Uterus (tissue), 3 donors: ENCODE measurements at regions not wholly inside any gene's neighbourhood (a gene's known extent, or its start where the extent isn't known, plus 50 kb on each side); places are given as distances from the start of the nearest gene placed in this dataset.

Experiments used
- DNase-seq, 2 donors: peaks; one replicate each; pipeline ENCODE4 v3.0.0-alpha.2; 2019 to 2020
- H3K27ac ChIP-seq, 2 donors: fragments of 200-600 bp; sonication (generic); 1 replicate in 1 of 2; 2 replicates in 1 of 2; pipeline ENCODE4 v1.5.1; 2016 to 2018
- H3K27me3 ChIP-seq, 2 donors: fragments of 200-600 bp; sonication (generic); one replicate each; pipeline ENCODE4 v1.5.1; 2018 to 2019; ENCODE audit warnings: control low read depth in 1 of 2
- H3K36me3 ChIP-seq, 2 donors: fragments of 200-600 bp; sonication (generic); one replicate each; pipeline ENCODE4 v1.5.1; 2019; ENCODE audit warnings: control low read depth in 1 of 2
- H3K4me1 ChIP-seq, 2 donors: fragments of 200-600 bp; sonication (generic); one replicate each; pipeline ENCODE4 v1.5.1; 2018 to 2019; ENCODE audit warnings: control low read depth in 1 of 2
- H3K4me3 ChIP-seq, 2 donors: fragments of 200-600 bp; sonication (generic); 1 replicate in 1 of 2; 2 replicates in 1 of 2; pipeline ENCODE4 v1.5.1; 2018 to 2019; ENCODE audit warnings: mild to moderate bottlenecking in 1 of 2
- H3K9me3 ChIP-seq, 2 donors: fragments of 200-600 bp; sonication (generic); one replicate each; pipeline ENCODE4 v1.5.1; 2019; ENCODE audit warnings: control low read depth in 1 of 2
- POLR2A ChIP-seq, 2 donors: fragments of 450-650 bp; IDR thresholded peaks; one replicate each; pipeline ENCODE4 v1.6.1; 2016; ENCODE audit warnings: antibody characterized with exemption in 2 of 2, mild to moderate bottlenecking in 1 of 2, moderate library complexity in 1 of 2
- intact Hi-C: fragments of 100-400 bp; cut with DNase I; formaldehyde crosslinking; loops from one replicate; pipeline ENCODE4 v1.15.1; 2023; ENCODE audit warnings: low total_unique reads
- TF ChIP-seq, protein P1 (sequence below), 4 experiments: fragments of 200-600 bp in 2 of 4; fragments of 450-650 bp in 2 of 4; sonication (generic) in 2 of 4; IDR thresholded peaks; one replicate each; pipeline ENCODE4 v1.5.1; 2016 to 2019; ENCODE audit warnings: antibody characterized with exemption in 4 of 4, mild to moderate bottlenecking in 2 of 4, moderate library complexity in 1 of 4
- donor health status: DM: yes; HTN: yes; CAD: no.

DNA sequence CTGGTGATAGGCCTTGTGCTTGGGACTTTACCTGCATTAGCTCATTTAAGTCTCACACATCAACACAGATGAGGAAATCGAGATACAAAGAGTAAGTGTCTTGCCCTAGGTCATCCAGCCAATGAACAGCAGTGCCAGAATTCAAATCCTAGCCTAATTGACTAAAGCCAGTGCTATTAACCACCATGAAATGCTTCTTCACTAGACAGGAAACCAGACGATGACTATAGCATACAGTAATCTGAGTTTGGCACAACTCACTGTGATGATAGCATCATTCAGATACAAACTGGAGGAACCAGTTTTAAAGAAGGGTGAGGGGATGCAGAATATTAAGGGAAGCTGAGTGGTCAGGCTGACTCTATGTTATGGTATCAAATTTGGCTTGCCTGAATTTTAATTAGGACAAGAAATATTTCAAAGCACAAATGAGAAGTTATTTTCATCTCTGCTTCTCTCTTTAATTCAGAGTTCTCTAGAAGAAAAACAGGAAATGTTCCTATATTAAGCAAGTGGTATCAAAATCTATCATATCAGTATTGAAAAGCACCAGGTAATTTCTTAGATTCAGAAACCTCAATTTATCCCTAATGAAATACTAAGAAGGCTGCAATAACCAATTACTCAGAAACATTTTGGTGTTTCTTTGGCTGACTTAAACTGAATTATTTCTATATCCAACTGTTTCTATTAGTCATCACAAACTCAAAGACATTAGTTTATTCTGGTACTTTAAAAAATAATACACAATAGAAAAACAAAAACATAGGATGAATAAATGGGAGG lies 147.0 kb upstream of the RASA1 start:
- intact Hi-C loops: no loop called here
- no peak overlapping the region for H3K27ac ChIP-seq
- TF ChIP-seq, protein P1, sequence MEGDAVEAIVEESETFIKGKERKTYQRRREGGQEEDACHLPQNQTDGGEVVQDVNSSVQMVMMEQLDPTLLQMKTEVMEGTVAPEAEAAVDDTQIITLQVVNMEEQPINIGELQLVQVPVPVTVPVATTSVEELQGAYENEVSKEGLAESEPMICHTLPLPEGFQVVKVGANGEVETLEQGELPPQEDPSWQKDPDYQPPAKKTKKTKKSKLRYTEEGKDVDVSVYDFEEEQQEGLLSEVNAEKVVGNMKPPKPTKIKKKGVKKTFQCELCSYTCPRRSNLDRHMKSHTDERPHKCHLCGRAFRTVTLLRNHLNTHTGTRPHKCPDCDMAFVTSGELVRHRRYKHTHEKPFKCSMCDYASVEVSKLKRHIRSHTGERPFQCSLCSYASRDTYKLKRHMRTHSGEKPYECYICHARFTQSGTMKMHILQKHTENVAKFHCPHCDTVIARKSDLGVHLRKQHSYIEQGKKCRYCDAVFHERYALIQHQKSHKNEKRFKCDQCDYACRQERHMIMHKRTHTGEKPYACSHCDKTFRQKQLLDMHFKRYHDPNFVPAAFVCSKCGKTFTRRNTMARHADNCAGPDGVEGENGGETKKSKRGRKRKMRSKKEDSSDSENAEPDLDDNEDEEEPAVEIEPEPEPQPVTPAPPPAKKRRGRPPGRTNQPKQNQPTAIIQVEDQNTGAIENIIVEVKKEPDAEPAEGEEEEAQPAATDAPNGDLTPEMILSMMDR (IDR thresholded peaks at IDR 0.05): no peak
- TF ChIP-seq POLR2A (IDR thresholded peaks at IDR 0.05): no peak
- DNase-seq: no peak
- H3K4me1 ChIP-seq: no peaks in the 10 kb centered on the region
- H3K27me3 ChIP-seq: no peaks in the 10 kb centered on the region
- no peaks in the 10 kb centered on the region for H3K9me3 ChIP-seq
- no peaks in the 10 kb centered on the region for H3K36me3 ChIP-seq
- no peak overlapping the region for H3K4me3 ChIP-seq

DNA sequence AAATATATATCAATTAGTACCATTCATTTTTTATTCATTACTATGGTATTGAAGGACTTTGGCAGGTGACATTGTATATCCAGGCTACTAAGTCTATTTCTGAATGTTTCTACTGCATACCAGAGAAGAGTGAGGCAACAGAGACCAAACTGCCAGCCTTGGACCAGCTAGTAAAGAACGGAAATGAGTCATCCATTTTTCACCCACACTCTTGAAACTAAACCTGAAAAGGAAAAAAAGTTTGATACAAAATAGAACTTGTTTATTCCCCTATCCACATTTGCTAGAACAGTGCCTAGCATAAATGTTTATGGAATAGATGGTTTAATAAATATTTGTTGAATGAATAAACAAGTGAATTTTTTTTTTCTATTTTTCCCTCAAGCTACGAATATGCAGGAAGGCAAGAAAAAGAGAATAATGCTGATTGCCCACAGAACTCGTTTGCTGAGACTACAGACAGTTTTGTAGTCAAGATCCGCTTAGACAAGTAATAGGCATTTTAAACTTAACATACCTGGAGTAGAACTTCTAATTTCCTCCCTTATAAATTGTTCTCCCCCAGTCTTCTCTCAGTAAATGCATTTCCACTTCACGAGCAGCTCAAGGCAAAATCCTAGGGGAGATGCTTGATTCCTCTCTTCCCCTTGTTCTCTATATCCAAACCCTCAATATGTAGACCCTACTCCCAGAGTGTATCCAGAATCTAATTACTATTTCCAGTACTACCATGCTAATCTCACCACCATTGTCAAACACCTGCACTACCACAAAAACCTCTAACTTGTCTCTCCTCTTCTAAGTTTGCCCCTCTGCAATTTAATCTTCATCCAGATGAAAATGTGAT lies 146.2 kb upstream of the RASA1 start:
- no peak for TF ChIP-seq POLR2A (IDR thresholded peaks at IDR 0.05)
- TF ChIP-seq, protein P1 (IDR thresholded peaks at IDR 0.05): no peak
- Histone ChIP-seq H3K27ac (no peak overlapping the region), H3K9me3 (no peaks in the 10 kb centered on the region), H3K36me3 (no peaks in the 10 kb centered on the region), H3K4me3 (no peak overlapping the region), H3K4me1 (no peaks in the 10 kb centered on the region), H3K27me3 (no peaks in the 10 kb centered on the region)
- intact Hi-C loops: no loop called here
- DNase-seq: no peak

DNA sequence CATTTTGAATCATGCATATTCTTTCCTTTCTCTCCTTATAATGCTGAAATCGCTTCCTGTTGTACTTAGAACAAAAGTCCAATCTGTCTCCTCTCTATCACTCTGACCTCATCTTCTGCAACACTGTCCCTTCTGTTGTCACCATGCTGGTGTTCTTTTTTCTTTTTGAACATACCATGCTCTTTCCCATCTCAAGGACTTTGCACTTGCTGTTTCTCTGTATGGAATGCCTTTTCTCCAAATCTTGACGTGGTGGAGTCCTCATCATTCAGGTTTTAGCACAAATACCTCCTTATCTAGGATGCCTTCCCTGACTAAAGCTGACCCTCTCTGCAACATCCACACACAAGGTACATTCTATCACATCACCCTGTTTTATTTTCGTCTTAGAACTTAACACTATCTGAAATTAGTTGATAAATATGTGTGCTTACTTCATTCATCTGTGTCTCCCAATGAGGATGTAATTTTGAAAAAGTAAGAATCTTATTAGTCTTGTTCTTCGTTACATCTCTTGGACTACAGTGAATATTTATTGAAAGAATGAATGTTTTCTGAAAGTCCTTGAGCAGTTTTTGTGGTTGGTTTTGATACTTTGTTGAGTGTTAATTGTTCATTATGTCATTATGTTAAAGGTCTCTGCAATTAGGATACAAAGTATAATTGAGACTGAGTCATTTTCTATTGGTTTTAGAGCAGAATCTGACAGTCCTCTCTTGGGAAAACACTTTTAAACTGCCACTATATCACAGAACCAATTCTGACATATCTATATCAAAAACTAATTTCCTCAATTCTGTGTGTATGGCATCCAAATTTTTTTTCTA lies 145.3 kb upstream of the RASA1 start:
- H3K27ac ChIP-seq: no peak overlapping the region
- H3K4me1 ChIP-seq: no peaks in the 10 kb centered on the region
- no peak for TF ChIP-seq POLR2A (IDR thresholded peaks at IDR 0.05)
- TF ChIP-seq, protein P1 (IDR thresholded peaks at IDR 0.05): no peak
- no peak overlapping the region for H3K4me3 ChIP-seq
- H3K27me3 ChIP-seq: no peaks in the 10 kb centered on the region
- H3K36me3 ChIP-seq: no peaks in the 10 kb centered on the region
- no peaks in the 10 kb centered on the region for H3K9me3 ChIP-seq
- intact Hi-C loops: no loop called here
- DNase-seq: no peak

DNA sequence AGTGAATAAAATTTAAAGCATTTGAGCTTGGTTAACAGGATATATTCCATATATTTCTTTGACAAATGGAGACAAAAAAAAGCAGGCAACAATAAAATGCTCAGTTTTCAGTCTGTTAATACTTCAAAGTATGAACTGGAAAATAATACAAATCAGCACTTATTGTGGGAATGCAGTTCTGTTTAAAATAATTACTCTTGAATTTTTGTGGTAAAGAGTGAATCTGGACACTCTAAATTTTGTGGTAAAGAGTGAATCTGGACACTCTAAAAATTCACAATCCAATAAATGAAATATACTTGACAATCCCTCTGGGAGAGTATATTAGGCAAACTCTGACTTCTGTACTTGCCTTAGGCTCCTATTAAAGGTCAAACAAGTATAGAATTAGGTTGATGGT lies 141.9 kb upstream of the RASA1 start:
- Histone ChIP-seq H3K36me3 (no peaks in the 10 kb centered on the region), H3K4me3 (no peak overlapping the region), H3K4me1 (no peaks in the 10 kb centered on the region), H3K27ac (no peak overlapping the region), H3K9me3 (no peaks in the 10 kb centered on the region), H3K27me3 (no peaks in the 10 kb centered on the region)
- no peak for TF ChIP-seq POLR2A (IDR thresholded peaks at IDR 0.05)
- TF ChIP-seq, protein P1 (IDR thresholded peaks at IDR 0.05): no peak
- intact Hi-C loops: no loop called here
- DNase-seq: no peak
